ENCODE measurements at regions not wholly inside any gene's neighbourhood (a gene's known extent, or its start where the extent isn't known, plus 50 kb on each side); places are given as distances from the start of the nearest gene placed in this dataset.

GRCh38 chr14:101481557-101481956 lies 79.7 kb upstream of the DIO3 start:
- DNase-seq (ENCODE audit: low spot score): no peak

DNA sequence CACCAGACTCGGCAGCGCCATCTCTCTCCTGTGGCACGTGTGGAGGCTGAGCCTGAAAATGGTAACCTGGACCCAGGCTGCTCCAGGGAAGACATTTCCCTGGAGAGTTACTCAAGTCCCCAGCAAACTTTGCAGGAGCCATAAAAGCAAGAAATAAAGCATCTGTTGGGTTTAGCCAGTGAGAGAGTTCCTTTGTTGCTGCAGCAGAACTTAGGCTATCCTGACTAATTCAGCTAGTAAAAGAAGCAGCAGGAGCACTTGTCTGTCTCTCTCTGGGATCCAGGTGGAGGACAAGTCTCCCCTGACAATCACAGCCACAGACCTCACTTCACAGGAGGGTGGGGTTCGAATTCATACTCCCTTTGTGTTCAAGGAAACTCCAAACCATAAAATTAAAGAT lies 79.2 kb upstream of the DIO3 start:
- DNase-seq (ENCODE audit: low spot score): no peak

DNA sequence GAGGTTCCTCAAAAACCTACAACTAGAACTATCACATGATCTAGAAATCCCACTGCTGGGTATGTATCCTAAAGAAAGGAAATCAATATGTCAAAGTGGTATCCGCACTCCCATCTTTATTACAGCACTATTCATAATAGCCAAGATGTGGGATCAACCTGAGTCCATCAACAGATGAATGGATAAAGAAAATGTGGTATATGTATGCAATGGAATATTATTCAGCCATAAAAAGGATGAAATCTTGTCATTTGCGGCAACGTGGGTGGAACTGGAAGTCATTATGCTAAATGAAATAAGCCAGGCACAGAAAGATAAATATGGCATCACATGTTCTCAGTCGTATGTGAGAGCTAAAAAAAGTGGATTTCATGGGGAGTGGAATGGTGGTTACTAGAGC lies 77.5 kb upstream of the DIO3 start:
- DNase-seq (ENCODE audit: low spot score): no peak

DNA sequence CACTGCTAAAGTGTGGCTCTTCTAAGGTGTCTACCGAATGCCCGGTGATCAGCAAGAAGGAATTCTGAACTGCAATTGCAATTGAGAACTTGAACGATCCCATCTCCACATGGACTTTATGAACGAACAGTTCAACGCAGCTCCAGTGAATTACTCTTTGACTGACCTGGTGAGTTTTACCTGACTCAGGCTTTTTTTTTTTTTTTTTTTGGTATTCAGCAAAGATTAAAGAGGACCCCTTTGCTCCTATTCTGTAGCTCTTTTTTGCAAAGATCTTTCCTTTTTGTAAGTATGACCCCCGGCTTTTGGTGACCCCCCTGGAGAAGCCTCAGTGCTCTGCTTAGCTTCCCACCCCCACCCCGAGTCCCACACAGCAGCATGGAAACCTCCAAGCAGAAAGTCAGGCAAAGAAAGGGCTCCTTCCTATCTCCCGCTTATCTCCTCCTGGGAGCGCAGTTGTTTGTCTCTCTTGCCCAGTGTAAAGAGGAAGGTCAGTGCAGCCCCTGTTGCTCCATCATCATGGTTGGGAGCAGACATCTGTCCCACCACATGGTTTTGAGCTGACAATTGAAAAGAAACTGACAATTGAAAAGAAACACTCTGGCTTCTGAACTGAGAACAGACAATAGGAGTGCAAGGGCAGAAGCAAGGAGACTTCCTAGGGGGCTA lies 72.1 kb upstream of the DIO3 start:
- DNase-seq (ENCODE audit: low spot score): no peak

- DNase-seq (ENCODE audit: low spot score): no peak
These were observed 70.5 kb upstream of the DIO3 start for GRCh38 chr14:101490771-101491170.

DNA sequence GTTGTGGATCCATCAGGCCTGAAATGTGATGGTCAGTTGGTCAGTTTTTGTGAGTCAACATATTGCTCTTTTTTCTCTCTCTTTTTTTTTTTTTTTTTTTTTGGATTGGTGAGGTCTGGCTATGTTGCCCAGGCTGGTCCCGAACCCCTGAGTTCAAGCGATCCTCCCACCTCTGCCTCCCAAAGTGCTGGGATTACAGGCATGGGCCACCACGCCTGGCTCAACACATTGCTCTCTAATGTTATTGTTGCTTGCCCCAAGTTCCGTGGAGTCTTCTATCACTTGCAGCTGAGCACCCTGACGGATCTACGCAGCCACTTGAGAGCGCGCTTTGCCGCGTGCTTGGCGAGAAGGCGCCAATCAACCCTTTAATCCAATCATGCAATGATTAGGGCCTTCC lies 69.5 kb upstream of the DIO3 start:
- no peak for DNase-seq (ENCODE audit: low spot score)

DNA sequence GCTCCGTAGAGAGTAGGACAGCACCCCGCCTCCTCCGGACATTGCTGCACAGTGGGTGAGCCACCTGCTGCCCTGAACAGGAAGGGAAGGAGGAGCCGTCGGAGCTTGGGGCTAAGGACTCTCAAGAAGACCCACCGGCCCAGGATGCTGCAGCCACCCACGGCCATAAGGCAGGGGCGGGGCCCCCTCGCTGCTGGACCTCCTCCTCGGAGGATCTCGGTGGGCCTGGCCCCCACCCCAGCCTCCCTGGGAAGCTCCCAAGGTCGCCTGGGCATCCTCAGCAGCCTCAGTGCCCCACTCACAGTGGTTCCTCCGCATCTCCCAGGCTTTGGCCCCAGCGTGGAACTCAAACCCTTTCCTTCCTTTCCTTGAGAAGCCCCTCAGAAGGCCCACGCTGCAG lies 68.6 kb upstream of the DIO3 start:
- DNase-seq (ENCODE audit: low spot score): no peak

DNA sequence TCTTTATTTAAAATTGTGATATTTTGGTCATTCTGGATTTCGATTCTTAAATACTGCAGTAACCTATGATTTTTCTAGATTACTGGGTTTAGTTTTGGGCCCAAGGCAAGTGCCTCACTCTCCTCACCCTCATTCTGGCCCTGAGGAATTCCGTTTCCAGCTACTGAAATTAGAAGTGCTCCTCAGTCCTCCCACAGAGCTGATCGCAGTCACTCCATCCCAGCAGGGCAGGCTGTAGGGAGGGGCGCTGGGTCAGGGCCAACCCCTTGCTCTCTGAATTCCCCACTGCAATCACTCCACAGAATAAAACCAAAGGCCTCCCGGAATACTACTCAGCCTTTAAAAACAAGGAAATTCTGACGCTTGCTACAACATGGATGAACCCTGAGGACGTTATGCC lies 66.5 kb upstream of the DIO3 start:
- DNase-seq (ENCODE audit: low spot score): no peak

- DNase-seq (ENCODE audit: low spot score): no peak
These were observed 66.0 kb upstream of the DIO3 start for GRCh38 chr14:101495284-101495683.

DNA sequence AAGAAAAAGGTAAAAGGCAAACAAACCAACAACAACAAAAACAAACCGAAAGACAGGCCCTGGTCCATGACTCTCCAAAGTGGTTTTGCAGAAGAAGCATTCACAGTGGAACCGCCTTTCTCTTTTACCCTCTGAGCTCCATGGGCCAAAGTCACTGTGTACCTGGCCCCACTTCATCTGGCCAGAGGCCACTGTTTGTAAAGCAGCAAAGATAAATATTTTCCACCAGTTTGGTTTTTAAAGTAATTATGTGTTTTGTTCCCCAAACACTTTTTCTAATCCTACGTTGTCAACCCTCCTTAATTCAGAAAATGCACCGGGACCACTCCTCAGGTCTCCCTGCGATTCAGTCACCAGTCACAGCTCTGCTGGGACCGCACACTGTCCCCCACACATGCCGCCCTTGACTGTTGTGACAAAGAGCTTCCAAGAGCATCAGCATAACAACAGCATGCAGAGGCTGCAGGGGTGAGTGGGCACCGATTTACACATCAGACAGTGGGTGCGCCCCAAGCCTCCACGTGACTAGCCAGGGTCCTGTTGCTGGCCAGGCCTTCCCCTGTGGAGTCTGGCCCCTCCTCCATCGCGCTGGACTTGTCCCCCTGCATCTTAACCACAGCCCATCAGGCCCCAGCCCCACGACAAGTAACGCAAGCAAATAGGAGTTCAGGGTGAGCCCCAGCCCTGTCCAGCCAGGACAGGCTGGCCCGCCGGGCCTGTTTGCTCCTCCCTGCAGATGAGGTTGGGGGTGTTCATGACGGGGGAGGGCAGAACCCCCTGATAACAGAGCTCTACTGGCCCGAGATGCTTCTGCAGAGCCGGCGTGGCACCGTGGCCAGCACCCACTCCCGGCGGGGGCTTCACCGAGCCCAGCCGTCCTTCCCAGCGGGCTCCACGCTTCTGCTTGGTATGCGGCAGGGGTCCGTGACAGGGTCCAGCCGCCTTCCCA lies 65.2 kb upstream of the DIO3 start:
- no peak for DNase-seq (ENCODE audit: low spot score)

DNA sequence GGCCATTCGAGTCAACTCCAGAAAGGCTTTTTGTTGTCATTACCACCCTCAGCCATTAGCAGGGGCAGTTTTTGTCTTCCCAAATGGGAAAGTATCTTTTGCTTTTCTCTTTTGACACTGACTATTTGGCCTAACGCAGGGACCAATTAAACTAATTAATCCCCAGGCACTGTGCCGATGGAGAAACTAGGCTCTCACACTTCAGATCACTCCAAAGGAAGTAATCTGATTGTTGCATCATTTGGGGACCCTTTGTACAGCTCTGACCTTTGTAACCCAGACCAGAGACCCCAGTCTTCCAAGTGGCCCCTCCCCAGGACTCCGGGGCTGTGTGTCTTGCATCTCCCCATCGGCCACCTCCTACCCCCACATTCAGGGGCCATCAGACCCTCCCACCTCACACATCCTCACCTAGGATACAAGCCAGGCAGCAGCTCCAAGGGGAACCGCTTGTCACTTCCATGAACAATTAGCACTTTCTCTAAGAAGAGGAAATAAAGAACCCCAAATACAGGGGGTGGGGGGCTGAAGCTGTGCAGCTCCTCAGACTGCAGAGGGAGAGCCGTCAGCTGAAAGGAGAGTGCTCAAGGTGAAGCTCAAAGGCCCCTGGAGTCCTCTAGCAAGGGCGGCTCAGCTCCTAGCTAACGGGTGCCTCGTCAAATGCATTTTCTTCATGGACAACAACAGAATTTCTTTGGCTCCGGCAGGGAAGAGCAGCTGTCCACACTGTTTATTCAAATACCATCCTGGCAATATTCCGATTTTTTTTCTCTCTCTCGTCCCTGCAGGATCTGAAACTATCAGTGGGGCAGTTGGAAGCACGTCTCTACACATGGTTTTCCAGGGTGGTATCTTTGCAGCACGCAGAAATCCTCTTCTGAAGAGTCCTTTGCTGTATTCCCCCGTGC lies 64.3 kb upstream of the DIO3 start:
- no peak for DNase-seq (ENCODE audit: low spot score)

GRCh38 chr14:101497684-101498525 lies 63.4 kb upstream of the DIO3 start:
- no peak for DNase-seq (ENCODE audit: low spot score)

- no peak for DNase-seq (ENCODE audit: low spot score)
These were observed 62.8 kb upstream of the DIO3 start for GRCh38 chr14:101498526-101498860.

DNA sequence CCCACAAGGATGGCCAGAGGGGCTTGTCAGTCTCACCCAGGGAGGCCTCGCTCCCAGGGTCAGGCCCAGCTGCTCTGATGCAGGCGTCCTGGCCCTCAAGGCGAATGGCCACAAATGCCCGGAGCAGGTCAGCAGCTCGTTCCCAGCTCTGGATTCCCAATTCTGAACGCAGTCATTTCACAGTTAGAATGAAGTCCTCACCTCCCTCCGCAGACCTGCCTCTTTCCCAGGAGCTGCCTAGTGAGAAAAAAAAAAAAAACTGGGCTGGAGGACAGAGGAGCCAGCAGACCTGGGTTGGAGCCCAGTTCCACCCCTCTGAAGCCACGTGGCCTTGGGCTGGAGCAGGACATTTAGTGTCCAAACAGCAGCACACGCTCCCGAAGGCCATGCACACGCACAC lies 62.2 kb upstream of the DIO3 start:
- DNase-seq (ENCODE audit: low spot score): no peak

DNA sequence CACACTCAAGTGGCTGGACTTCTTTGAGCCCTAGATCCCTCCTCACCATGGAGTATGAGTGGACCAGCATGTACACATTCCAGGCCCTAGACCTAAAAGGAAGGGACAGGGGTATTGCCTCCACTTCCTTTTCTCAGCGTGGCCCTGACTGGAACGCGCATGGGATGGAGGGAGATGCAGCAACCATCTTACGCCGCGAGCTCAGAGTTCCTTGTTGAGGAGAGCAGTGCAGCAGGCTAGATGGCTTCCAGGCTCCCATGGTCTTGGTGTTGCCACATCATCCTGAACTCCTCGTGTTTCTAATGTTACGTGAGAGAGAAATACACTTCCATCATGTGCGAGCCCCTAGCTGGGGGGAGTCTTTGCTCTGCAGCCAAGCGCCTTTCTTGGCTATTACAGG lies 61.8 kb upstream of the DIO3 start:
- no peak for DNase-seq (ENCODE audit: low spot score)

GRCh38 chr14:101500061-101500460 lies 61.2 kb upstream of the DIO3 start:
- DNase-seq (ENCODE audit: low spot score): no peak

DNA sequence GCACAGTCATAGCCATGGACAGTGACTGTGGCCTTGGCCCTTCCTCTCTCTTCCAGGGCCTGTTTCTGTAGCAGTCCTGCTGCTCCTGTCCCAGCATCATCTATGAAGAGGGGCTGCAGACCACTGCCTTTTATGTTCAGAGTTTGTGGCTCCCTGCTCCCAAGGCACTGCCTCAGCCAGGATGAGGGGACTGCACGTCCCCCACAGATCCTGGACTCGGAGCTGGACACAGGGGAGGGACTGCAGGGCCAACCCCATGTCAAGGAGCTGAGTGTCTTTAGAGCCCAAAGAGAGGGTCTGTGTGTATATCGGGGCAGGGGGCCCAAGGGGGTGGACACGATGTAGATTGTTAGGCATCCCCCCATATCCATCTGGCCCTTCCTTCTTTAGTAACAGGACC lies 60.6 kb upstream of the DIO3 start:
- DNase-seq (ENCODE audit: low spot score): no peak

- no peak for DNase-seq (ENCODE audit: low spot score)
These were observed 60.0 kb upstream of the DIO3 start for GRCh38 chr14:101501341-101501740.

- no peak for DNase-seq (ENCODE audit: low spot score)
These were observed 59.3 kb upstream of the DIO3 start for GRCh38 chr14:101501858-101502615.

- DNase-seq (ENCODE audit: low spot score): no peak
These were observed 58.4 kb upstream of the DIO3 start for GRCh38 chr14:101502761-101503392.

All from LoVo (cell line).